GM19025 (cell line): ENCODE measurements at regions not wholly inside any gene's neighbourhood (a gene's known extent, or its start where the extent isn't known, plus 50 kb on each side); places are given as distances from the start of the nearest gene placed in this dataset.

ENCODE experiments used
- ATAC-seq: cut with Tn5 transposase; IDR thresholded peaks from one replicate; pipeline ENCODE4 v1.9.1; 2021; ENCODE audit warnings: mild to moderate bottlenecking, low read depth, moderate library complexity; ENCODE audit not compliant: unreplicated experiment

GRCh38 chr1:88016947-88017346 lies 667.1 kb upstream of the PKN2 start:
- ATAC-seq = no peak

- no peak for ATAC-seq
These were observed 662.5 kb upstream of the PKN2 start for GRCh38 chr1:88021529-88021928.

- no peak for ATAC-seq
These were observed 661.6 kb upstream of the PKN2 start for GRCh38 chr1:88022516-88022915.

- ATAC-seq = no peak
These were observed 654.9 kb upstream of the PKN2 start for GRCh38 chr1:88029142-88029541.

- no peak for ATAC-seq
These were observed 654.2 kb upstream of the PKN2 start for GRCh38 chr1:88029899-88030298.

- no peak for ATAC-seq
These were observed 648.5 kb upstream of the PKN2 start for GRCh38 chr1:88035578-88035977.

- ATAC-seq = no peak
These were observed 647.6 kb upstream of the PKN2 start for GRCh38 chr1:88036345-88037014.

GRCh38 chr1:88039240-88039639 lies 644.8 kb upstream of the PKN2 start:
- ATAC-seq = no peak

GRCh38 chr1:88043834-88044233 lies 640.2 kb upstream of the PKN2 start:
- ATAC-seq = no peak

GRCh38 chr1:88052167-88052566 lies 631.9 kb upstream of the PKN2 start:
- ATAC-seq = no peak

- ATAC-seq = no peak
These were observed 631.0 kb upstream of the PKN2 start for GRCh38 chr1:88053065-88053464.

- no peak for ATAC-seq
These were observed 627.2 kb upstream of the PKN2 start for GRCh38 chr1:88056881-88057280.

GRCh38 chr1:88058205-88058604 lies 625.9 kb upstream of the PKN2 start:
- peak; percentile 43 for ATAC-seq

GRCh38 chr1:88060112-88060673 lies 623.9 kb upstream of the PKN2 start:
- ATAC-seq = no peak

- no peak for ATAC-seq
These were observed 623.2 kb upstream of the PKN2 start for GRCh38 chr1:88060750-88061491.

- ATAC-seq = no peak
These were observed 622.4 kb upstream of the PKN2 start for GRCh38 chr1:88061492-88062177.

- ATAC-seq = no peak
These were observed 621.4 kb upstream of the PKN2 start for GRCh38 chr1:88062650-88063153.

GRCh38 chr1:88063605-88064004 lies 620.5 kb upstream of the PKN2 start:
- no peak for ATAC-seq

GRCh38 chr1:88068407-88068960 lies 615.6 kb upstream of the PKN2 start:
- ATAC-seq = no peak

- no peak for ATAC-seq
These were observed 613.1 kb upstream of the PKN2 start for GRCh38 chr1:88070956-88071355.

- no peak for ATAC-seq
These were observed 609.4 kb upstream of the PKN2 start for GRCh38 chr1:88074661-88075060.
